Uterus (tissue), 3 donors: ENCODE measurements at regions not wholly inside any gene's neighbourhood (a gene's known extent, or its start where the extent isn't known, plus 50 kb on each side); places are given as distances from the start of the nearest gene placed in this dataset.

Source experiments
- DNase-seq, 2 donors: peaks; one replicate each; pipeline ENCODE4 v3.0.0-alpha.2; 2019 to 2020
- H3K27ac ChIP-seq, 2 donors: fragments of 200-600 bp; sonication (generic); 1 replicate in 1 of 2; 2 replicates in 1 of 2; pipeline ENCODE4 v1.5.1; 2016 to 2018
- H3K27me3 ChIP-seq, 2 donors: fragments of 200-600 bp; sonication (generic); one replicate each; pipeline ENCODE4 v1.5.1; 2018 to 2019; ENCODE audit warnings: control low read depth in 1 of 2
- H3K36me3 ChIP-seq, 2 donors: fragments of 200-600 bp; sonication (generic); one replicate each; pipeline ENCODE4 v1.5.1; 2019; ENCODE audit warnings: control low read depth in 1 of 2
- H3K4me1 ChIP-seq, 2 donors: fragments of 200-600 bp; sonication (generic); one replicate each; pipeline ENCODE4 v1.5.1; 2018 to 2019; ENCODE audit warnings: control low read depth in 1 of 2
- H3K4me3 ChIP-seq, 2 donors: fragments of 200-600 bp; sonication (generic); 1 replicate in 1 of 2; 2 replicates in 1 of 2; pipeline ENCODE4 v1.5.1; 2018 to 2019; ENCODE audit warnings: mild to moderate bottlenecking in 1 of 2
- H3K9me3 ChIP-seq, 2 donors: fragments of 200-600 bp; sonication (generic); one replicate each; pipeline ENCODE4 v1.5.1; 2019; ENCODE audit warnings: control low read depth in 1 of 2
- POLR2A ChIP-seq, 2 donors: fragments of 450-650 bp; IDR thresholded peaks; one replicate each; pipeline ENCODE4 v1.6.1; 2016; ENCODE audit warnings: antibody characterized with exemption in 2 of 2, mild to moderate bottlenecking in 1 of 2, moderate library complexity in 1 of 2
- intact Hi-C: fragments of 100-400 bp; cut with DNase I; formaldehyde crosslinking; loops from one replicate; pipeline ENCODE4 v1.15.1; 2023; ENCODE audit warnings: low total_unique reads
- TF ChIP-seq, protein P1 (sequence below), 4 experiments: fragments of 200-600 bp in 2 of 4; fragments of 450-650 bp in 2 of 4; sonication (generic) in 2 of 4; IDR thresholded peaks; one replicate each; pipeline ENCODE4 v1.5.1; 2016 to 2019; ENCODE audit warnings: antibody characterized with exemption in 4 of 4, mild to moderate bottlenecking in 2 of 4, moderate library complexity in 1 of 4
- donor health status: DM: yes; HTN: yes; CAD: no.

DNA sequence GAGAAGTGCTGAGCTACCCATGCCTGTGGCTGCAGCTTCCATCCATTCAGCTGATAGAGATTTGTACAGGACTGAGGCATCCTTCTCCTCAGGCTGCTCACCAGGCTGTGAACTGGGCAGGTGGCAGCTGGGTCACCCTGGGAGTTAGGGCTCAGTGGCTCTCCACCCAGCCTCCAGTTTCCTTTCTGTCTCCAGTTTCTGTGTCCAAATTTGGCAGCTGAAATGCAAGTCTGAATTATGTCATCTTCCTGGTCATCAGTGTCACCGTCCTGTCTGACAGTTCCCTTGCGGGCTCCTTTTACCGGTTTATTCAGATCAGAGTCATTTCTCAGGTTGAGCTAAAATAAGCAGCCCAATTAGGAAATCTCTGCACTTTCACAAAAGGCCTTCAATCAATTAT, 93.3 kb downstream of the EDN1 start:
- H3K27ac ChIP-seq, result no peak overlapping the region
- H3K9me3 ChIP-seq, result no peaks in the 10 kb centered on the region
- no peak for DNase-seq
- H3K36me3 ChIP-seq, result no peaks in the 10 kb centered on the region
- H3K4me3 ChIP-seq, result no peak overlapping the region
- no peaks in the 10 kb centered on the region for H3K27me3 ChIP-seq
- no peaks in the 10 kb centered on the region for H3K4me1 ChIP-seq
- intact Hi-C loops, result no loop called here
- TF ChIP-seq POLR2A (IDR thresholded peaks at IDR 0.05), result no peak
- TF ChIP-seq, protein P1, sequence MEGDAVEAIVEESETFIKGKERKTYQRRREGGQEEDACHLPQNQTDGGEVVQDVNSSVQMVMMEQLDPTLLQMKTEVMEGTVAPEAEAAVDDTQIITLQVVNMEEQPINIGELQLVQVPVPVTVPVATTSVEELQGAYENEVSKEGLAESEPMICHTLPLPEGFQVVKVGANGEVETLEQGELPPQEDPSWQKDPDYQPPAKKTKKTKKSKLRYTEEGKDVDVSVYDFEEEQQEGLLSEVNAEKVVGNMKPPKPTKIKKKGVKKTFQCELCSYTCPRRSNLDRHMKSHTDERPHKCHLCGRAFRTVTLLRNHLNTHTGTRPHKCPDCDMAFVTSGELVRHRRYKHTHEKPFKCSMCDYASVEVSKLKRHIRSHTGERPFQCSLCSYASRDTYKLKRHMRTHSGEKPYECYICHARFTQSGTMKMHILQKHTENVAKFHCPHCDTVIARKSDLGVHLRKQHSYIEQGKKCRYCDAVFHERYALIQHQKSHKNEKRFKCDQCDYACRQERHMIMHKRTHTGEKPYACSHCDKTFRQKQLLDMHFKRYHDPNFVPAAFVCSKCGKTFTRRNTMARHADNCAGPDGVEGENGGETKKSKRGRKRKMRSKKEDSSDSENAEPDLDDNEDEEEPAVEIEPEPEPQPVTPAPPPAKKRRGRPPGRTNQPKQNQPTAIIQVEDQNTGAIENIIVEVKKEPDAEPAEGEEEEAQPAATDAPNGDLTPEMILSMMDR (IDR thresholded peaks at IDR 0.05), result no peak

DNA sequence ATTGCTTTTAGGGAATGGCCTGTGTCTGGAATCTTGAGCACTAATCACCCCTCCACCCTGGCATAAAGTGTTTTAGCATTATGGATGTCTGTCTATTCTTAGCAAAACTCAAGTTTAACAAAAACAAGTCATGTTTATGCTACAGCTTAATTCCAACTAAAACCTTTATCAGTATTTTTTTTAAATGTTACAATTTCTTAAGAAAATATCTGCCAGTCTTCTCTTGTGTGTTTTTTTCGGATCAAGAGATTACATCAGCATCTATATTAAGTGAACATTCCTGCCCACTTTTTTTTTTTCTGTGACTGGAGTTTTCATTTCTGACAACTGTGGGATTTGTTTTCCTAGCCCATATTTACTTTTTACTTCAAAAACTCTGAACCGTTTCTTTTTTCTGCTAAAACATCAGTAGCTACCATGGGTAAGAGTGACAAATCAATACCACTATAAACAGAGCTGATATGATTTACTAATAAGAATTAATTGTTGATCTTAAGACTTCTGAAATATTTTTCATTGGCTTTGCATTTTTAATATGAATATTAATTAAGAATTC, 94.3 kb downstream of the EDN1 start:
- no peaks in the 10 kb centered on the region for H3K9me3 ChIP-seq
- H3K4me1 ChIP-seq, result no peaks in the 10 kb centered on the region
- DNase-seq, result no peak
- H3K27ac ChIP-seq, result no peak overlapping the region
- H3K36me3 ChIP-seq, result no peaks in the 10 kb centered on the region
- H3K4me3 ChIP-seq, result no peak overlapping the region
- intact Hi-C loops, result no loop called here
- TF ChIP-seq, protein P1 (IDR thresholded peaks at IDR 0.05), result no peak
- TF ChIP-seq POLR2A (IDR thresholded peaks at IDR 0.05), result no peak
- H3K27me3 ChIP-seq, result no peaks in the 10 kb centered on the region

DNA sequence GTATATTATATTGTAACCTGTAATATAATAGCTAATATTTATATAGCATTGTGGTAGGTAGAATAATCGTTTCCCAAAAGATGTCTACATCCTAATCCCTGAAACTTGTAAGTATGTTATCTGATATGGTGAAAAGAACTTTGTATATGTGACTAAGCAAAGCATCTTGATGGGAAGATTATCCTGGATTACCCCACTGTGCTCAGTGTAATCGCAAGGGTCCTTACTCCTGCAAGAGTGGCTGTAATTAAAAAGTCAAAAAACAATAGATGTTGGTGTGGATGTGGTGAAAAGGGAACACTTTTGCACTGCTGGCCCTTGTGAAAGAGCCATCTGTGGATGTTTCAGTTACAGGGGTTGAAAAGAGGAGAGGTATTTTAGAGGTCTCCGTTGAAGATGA, 95.2 kb downstream of the EDN1 start:
- Histone ChIP-seq H3K27me3 (no peaks in the 10 kb centered on the region), H3K4me1 (no peaks in the 10 kb centered on the region), H3K9me3 (no peaks in the 10 kb centered on the region), H3K27ac (no peak overlapping the region), H3K36me3 (no peaks in the 10 kb centered on the region), H3K4me3 (no peak overlapping the region)
- intact Hi-C loops, result no loop called here
- TF ChIP-seq, protein P1 (IDR thresholded peaks at IDR 0.05), result no peak
- no peak for TF ChIP-seq POLR2A (IDR thresholded peaks at IDR 0.05)
- DNase-seq, result no peak

DNA sequence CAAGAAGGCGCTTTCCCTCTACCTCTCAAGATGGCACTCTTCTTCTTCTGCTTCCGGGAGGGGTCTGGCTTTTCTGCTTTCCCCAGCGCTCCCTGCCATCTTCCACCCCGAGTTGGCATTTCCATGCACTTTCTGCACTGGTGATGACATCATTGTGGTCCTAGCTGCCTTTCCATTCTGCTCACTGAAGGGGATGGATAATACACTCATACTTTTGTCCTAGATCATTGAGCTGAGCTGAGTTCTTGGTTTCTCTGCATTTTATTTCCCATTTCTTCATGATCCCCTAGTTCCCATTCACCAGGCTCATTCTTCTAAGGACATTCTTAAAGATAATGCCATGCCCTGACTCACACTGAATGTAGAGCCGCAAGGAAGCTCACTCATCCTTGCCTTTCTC, 96.7 kb downstream of the EDN1 start:
- intact Hi-C loops, result no loop called here

DNA sequence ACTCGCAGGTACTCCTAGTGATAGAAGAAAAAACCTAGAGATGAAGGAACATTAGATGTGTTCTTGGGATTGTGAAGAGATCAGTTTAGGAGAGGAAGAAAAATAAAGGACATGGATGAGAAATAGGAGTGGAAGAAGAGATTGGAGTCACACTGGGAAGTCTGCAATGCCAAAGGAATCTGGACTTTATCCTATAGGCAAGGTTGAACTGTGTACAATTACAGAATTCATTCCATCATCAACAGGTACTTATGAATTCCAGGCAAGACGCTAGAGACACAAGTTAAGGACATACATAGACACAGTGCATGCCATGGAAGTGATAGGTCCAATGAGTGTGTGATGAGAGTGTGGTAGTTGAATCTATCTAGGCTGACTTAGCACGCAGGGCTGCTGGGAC, 101.3 kb downstream of the EDN1 start:
- Histone ChIP-seq H3K27ac (no peak overlapping the region), H3K36me3 (no peaks in the 10 kb centered on the region), H3K9me3 (no peaks in the 10 kb centered on the region), H3K27me3 (no peaks in the 10 kb centered on the region), H3K4me3 (no peak overlapping the region), H3K4me1 (no peaks in the 10 kb centered on the region)
- DNase-seq, result no peak
- TF ChIP-seq, protein P1 (IDR thresholded peaks at IDR 0.05), result no peak
- TF ChIP-seq POLR2A (IDR thresholded peaks at IDR 0.05), result no peak
- intact Hi-C loops, result no loop called here

More for the DNA sequence above, 96.7 kb downstream of the EDN1 start:
- no peaks in the 10 kb centered on the region for H3K36me3 ChIP-seq
- TF ChIP-seq, protein P1 (IDR thresholded peaks at IDR 0.05), result no peak
- TF ChIP-seq POLR2A (IDR thresholded peaks at IDR 0.05), result no peak
- H3K27ac ChIP-seq, result no peak overlapping the region
- no peaks in the 10 kb centered on the region for H3K9me3 ChIP-seq
- H3K4me1 ChIP-seq, result no peaks in the 10 kb centered on the region
- no peak for DNase-seq
- no peak overlapping the region for H3K4me3 ChIP-seq
- H3K27me3 ChIP-seq, result no peaks in the 10 kb centered on the region
